Stomach (tissue), 8 donors: ENCODE measurements at regions not wholly inside any gene's neighbourhood (a gene's known extent, or its start where the extent isn't known, plus 50 kb on each side); places are given as distances from the start of the nearest gene placed in this dataset.

Experiments
- DNase-seq, 2 donors: peaks; one replicate each; pipeline versions ENCODE4 v3.0.0 to v3.0.0-alpha.2; 2013 to 2019
- H3K27ac ChIP-seq, 5 donors: fragments of 200-600 bp in 4 of 5; sonication (generic) in 4 of 5; one replicate each; pipeline ENCODE4 v1.5.1; 2013 to 2019; ENCODE audit warnings: mild to moderate bottlenecking in 1 of 5, moderate library complexity in 1 of 5
- H3K27me3 ChIP-seq, 3 donors: fragments of 200-600 bp; sonication (generic); one replicate each; pipeline ENCODE4 v1.5.1; 2017 to 2019; ENCODE audit warnings: mixed run types in 1 of 3
- H3K36me3 ChIP-seq, 4 donors: fragments of 200-600 bp; sonication (generic); 1 replicate in 3 of 4; 2 replicates in 1 of 4; pipeline ENCODE4 v1.5.1; 2016 to 2019
- H3K4me1 ChIP-seq, 4 donors: fragments of 200-600 bp; sonication (generic); one replicate each; pipeline ENCODE4 v1.5.1; 2016 to 2019
- H3K4me3 ChIP-seq, 4 donors: fragments of 200-600 bp; sonication (generic) in 3 of 4; one replicate each; pipeline ENCODE4 v1.5.1; 2016 to 2019; ENCODE audit warnings: mild to moderate bottlenecking in 1 of 4
- H3K9me3 ChIP-seq, 4 donors: fragments of 200-600 bp; sonication (generic); one replicate each; pipeline ENCODE4 v1.5.1; 2016 to 2019
- CTCF ChIP-seq, 7 experiments: fragments of 450-650 bp in 4 of 7; fragments of 200-600 bp in 3 of 7; sonication (generic) in 3 of 7; IDR thresholded peaks; one replicate each; pipeline ENCODE4 v1.5.1; 2016 to 2019; ENCODE audit warnings: antibody characterized with exemption in 7 of 7, control low read depth in 2 of 7, mild to moderate bottlenecking in 1 of 7
- EP300 ChIP-seq: sonication (generic); formaldehyde crosslinking; IDR thresholded peaks from one replicate; pipeline ENCODE4 v1.6.1; 2017; ENCODE audit warnings: antibody characterized with exemption
- POLR2A ChIP-seq, 4 donors: fragments of 450-650 bp; IDR thresholded peaks; one replicate each; pipeline ENCODE4 v1.6.1; 2016; ENCODE audit warnings: antibody characterized with exemption in 4 of 4, control low read depth in 2 of 4, mild to moderate bottlenecking in 1 of 4, moderate library complexity in 1 of 4
- POLR2AphosphoS5 ChIP-seq, 3 donors: sonication (generic); formaldehyde crosslinking; IDR thresholded peaks; one replicate each; pipeline ENCODE4 v1.6.1; 2016; ENCODE audit warnings: antibody characterized with exemption in 3 of 3
- WGBS, 5 donors: extraction: QIAGEN DNeasy Blood & Tissue Kit in 3 of 5; methylation state at CpG; one replicate each; pipeline versions ENCODE4 v1.1.5 to v1.1.7; 2013 to 2018; 5-methylcytosine and 5-hydroxymethylcytosine counted together
- intact Hi-C: fragments of 100-400 bp; cut with DNase I; formaldehyde crosslinking; loops from one replicate; pipeline ENCODE4 v1.15.1; 2023; ENCODE audit warnings: low total_unique reads
- donor health status: healthy with polysubstance abuse.
- donor health status: Bipolar disorder and iron deficiency.
- donor health status: healthy.

DNA sequence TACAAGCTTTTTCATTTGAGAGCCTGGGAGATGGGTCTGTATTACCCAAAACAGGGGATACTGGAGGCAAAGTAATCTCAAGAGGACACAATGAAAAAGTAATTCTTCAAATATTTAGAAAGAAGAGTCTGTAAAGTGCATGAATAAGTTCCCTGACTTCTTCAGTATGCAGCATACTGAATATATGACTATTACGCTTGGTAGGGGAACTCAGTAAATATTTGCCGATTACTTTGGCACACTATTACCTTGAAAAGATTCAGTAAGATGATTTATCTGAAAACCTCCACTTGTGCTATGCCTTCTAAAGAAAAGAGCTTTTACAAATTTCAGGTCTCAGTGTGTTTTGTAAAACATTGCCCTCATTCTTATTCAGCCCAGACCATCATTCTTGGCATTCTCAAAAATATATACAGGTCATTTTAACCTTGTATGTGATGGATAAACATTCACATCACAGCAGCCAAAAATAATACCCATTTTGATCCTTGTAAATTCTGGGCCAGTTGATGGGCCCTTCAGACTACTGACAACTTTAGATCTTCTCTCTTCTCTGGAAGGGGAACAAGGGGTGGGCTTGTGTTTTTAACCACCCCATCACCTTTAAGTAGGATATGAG, 125.9 kb downstream of the EDN1 start:
- 23 to 56% (median 39%) methylated on average over 2 of the region's 2 CpGs for WGBS, 5 donors
- H3K27ac ChIP-seq, result no peak overlapping the region

DNA sequence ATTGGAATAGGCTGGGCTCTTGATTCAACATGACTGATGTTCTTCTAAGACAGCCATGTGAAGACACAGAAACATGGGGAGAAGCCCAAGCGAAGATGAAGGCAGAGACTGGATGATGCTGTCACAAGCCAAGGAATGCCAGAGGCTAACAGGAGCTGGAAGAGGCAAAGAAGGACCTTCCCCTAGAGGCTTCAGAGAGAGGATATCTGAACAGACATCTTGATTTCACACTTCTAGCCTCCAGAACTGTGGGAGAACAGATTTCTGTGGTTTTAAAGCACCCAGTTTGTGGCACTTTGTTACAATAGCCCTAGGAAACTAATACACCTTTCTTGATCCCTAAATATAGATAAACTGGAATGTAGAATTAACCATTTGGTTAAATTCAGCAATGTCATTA, 127.0 kb downstream of the EDN1 start:
- DNase-seq, result no peak
- Histone ChIP-seq H3K27ac (no peak overlapping the region), H3K27me3 (no peaks in the 10 kb centered on the region), H3K4me1 (peaks cover 0 to 13% (median 3%) of the 10 kb centered on the region in 4 donors), H3K9me3 (peaks cover 0 to 4% (median 0%) of the 10 kb centered on the region in 4 donors), H3K4me3 (no peak overlapping the region), H3K36me3 (no peaks in the 10 kb centered on the region)
- TF ChIP-seq POLR2AphosphoS5 (IDR thresholded peaks at IDR 0.05) (no peak), CTCF (IDR thresholded peaks at IDR 0.05) (no peak), POLR2A (IDR thresholded peaks at IDR 0.05) (no peak), EP300 (no peak)
- 89 to 100% (median 98%) methylated on average over 1 of the region's 1 CpG for whole genome bisulfite sequencing, 5 donors
- intact Hi-C loops, result no loop called here

More for the DNA sequence above, 125.9 kb downstream of the EDN1 start:
- peaks cover 0 to 13% (median 3%) of the 10 kb centered on the region in 4 donors for H3K4me1 ChIP-seq
- TF ChIP-seq POLR2AphosphoS5 (IDR thresholded peaks at IDR 0.05) (no peak), CTCF (IDR thresholded peaks at IDR 0.05) (no peak), EP300 (no peak), POLR2A (IDR thresholded peaks at IDR 0.05) (no peak)
- intact Hi-C loops, result no loop called here
- no peak for DNase-seq
- H3K36me3 ChIP-seq, result no peaks in the 10 kb centered on the region
- no peak overlapping the region for H3K4me3 ChIP-seq
- H3K9me3 ChIP-seq, result peaks cover 0 to 4% (median 0%) of the 10 kb centered on the region in 4 donors
- H3K27me3 ChIP-seq, result no peaks in the 10 kb centered on the region

- WGBS, 5 donors, result 88 to 98% (median 97%) methylated on average over 2 of the region's 2 CpGs
- no peak overlapping the region for H3K27ac ChIP-seq
- intact Hi-C loops, result no loop called here
These were observed 128.8 kb downstream of the EDN1 start for GRCh38 chr6:12418946-12419345.

DNA sequence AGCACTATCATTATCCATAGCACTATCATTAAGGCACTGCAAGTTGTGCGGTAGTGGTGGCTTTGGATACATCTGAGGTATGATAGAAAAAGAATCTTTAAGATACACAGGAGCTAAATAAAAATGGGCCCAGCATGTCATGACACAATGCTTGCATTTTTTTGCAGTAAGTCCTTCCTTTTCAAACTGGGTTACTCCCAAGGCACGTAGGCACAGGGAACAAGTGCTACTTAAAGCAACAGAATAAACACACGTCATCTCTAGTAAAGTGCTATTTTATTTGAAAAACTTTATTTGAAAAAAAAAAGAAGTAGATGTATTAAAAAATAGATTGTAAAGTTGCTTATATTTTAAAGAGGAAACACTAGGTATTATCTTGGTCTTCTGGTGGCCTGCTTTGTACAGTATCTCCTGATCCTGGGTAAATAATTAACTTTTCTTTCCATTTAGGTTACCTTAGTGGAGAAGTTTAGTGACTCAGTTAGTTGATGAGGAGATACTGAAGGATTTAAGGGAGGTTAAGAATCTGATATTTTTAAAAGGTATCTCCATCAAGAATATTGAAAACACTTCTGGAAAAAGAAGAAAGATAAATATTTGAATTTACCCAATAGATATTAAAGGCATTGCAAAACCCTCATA, 129.6 kb downstream of the EDN1 start:
- TF ChIP-seq POLR2A (IDR thresholded peaks at IDR 0.05) (no peak), POLR2AphosphoS5 (IDR thresholded peaks at IDR 0.05) (no peak), EP300 (no peak), CTCF (IDR thresholded peaks at IDR 0.05) (no peak)
- Histone ChIP-seq H3K4me1 (peaks cover 0 to 27% (median 9%) of the 10 kb centered on the region in 4 donors), H3K9me3 (peaks cover 0 to 4% (median 0%) of the 10 kb centered on the region in 4 donors), H3K36me3 (no peaks in the 10 kb centered on the region), H3K4me3 (no peak overlapping the region), H3K27me3 (no peaks in the 10 kb centered on the region), H3K27ac (no peak overlapping the region)
- DNase-seq, result peak in 1 of 2 donors; percentile 57
- intact Hi-C loops, result no loop called here
- WGBS, 5 donors, result 24 to 48% (median 26%) methylated on average over 3 of the region's 3 CpGs

More at GRCh38 chr6:12418946-12419345, 128.8 kb downstream of the EDN1 start:
- Histone ChIP-seq H3K27me3 (no peaks in the 10 kb centered on the region), H3K4me3 (no peak overlapping the region), H3K4me1 (peaks cover 0 to 27% (median 8%) of the 10 kb centered on the region in 4 donors), H3K36me3 (no peaks in the 10 kb centered on the region), H3K9me3 (peaks cover 0 to 4% (median 0%) of the 10 kb centered on the region in 4 donors)
- no peak for DNase-seq
- TF ChIP-seq POLR2A (IDR thresholded peaks at IDR 0.05), result no peak
- TF ChIP-seq CTCF (IDR thresholded peaks at IDR 0.05), result no peak
- TF ChIP-seq POLR2AphosphoS5 (IDR thresholded peaks at IDR 0.05), result no peak
- no peak for TF ChIP-seq EP300
